GM12878 (cell line): ENCODE measurements at regions not wholly inside any gene's neighbourhood (a gene's known extent, or its start where the extent isn't known, plus 50 kb on each side); places are given as distances from the start of the nearest gene placed in this dataset.

ENCODE experiments used
- ATAC-seq: fragments of 200-7000 bp; cut with Tn5 transposase; 3 replicates; pipeline ENCODE4 v1.9.1; 2020; ENCODE audit warnings: mild to moderate bottlenecking, moderate library complexity
- BruUV-seq: library from RNA; stranded (reverse); fragments of 400-500 nt; replicated peaks from 2 replicates; lab custom pipeline; 2021; lab: Mats Ljungman, UMichigan
- CTCF ChIA-PET: fragments of 300-600 bp; sonication (Branson Sonifier 250); formaldehyde crosslinking; extraction: SDS; loops from one replicate; lab custom pipeline; 2021; ENCODE audit warnings: inconsistent platforms; lab: Yijun Ruan, JAX
- POLR2A ChIA-PET: fragments of 350-600 bp; formaldehyde crosslinking; extraction: SDS; loops from one replicate; lab custom pipeline; 2021; ENCODE audit warnings: inconsistent platforms; lab: Charles Lee
- RAD21 ChIA-PET: fragments of 300-600 bp; sonication (Branson Sonifier 250); formaldehyde crosslinking; loops from one replicate; lab custom pipeline; 2023; ENCODE audit warnings: antibody characterized with exemption; ENCODE audit not compliant: unreplicated experiment; lab: Charles Lee
- SMC1A ChIA-PET: fragments of 300-600 bp; sonication (Branson Sonifier 250); formaldehyde crosslinking; loops from one replicate; lab custom pipeline; 2023; ENCODE audit not compliant: unreplicated experiment, uncharacterized antibody; lab: Charles Lee
- DNase-seq: peaks from one replicate; pipeline ENCODE4 v3.0.0-alpha.2; 2011; ENCODE audit warnings: low read depth, low spot score
- FAIRE-seq: peaks from 3 replicates; lab custom pipeline; 2011; peaks lifted over from hg19 to GRCh38; lab: Jason Lieb, UNC
- H2AFZ ChIP-seq: 2 replicates; pipeline ENCODE4 v1.6.0; 2011; ENCODE audit warnings: low read depth, low read length, control low read depth; ENCODE audit not compliant: control insufficient read depth
- H3K27ac ChIP-seq: 2 replicates; pipeline ENCODE4 v1.5.1; 2011; ENCODE audit warnings: control low read depth; ENCODE audit not compliant: control insufficient read depth, insufficient read depth
- H3K27me3 ChIP-seq, 2 experiments: replicated peaks in 1 of 2; 2 replicates each; pipeline versions ENCODE4 v1.6.0 to v1.6.1; 2011; ENCODE audit warnings: low read length in 1 of 2; ENCODE audit not compliant: control insufficient read depth in 2 of 2, insufficient read depth in 2 of 2
- H3K36me3 ChIP-seq, 2 experiments: 2 replicates each; pipeline ENCODE4 v1.5.1; 2011; ENCODE audit warnings: low read length in 1 of 2; ENCODE audit not compliant: control insufficient read depth in 2 of 2, insufficient read depth in 2 of 2
- H3K4me1 ChIP-seq: 2 replicates; pipeline ENCODE4 v1.6.1; 2011; ENCODE audit warnings: mild to moderate bottlenecking, low read length, moderate library complexity, mixed read lengths; ENCODE audit not compliant: control insufficient read depth, insufficient read depth
- H3K4me2 ChIP-seq: 2 replicates; pipeline ENCODE4 v1.6.0; 2011; ENCODE audit warnings: control low read depth; ENCODE audit not compliant: control insufficient read depth, insufficient read depth
- H3K4me3 ChIP-seq: fragments of 200-600 bp; sonication (generic); 2 replicates; pipeline ENCODE4 v1.5.1; 2016
- H3K79me2 ChIP-seq: 2 replicates; pipeline ENCODE4 v1.6.0; 2011; ENCODE audit warnings: low read length; ENCODE audit not compliant: control insufficient read depth, insufficient read depth
- H3K9ac ChIP-seq: 2 replicates; pipeline ENCODE4 v1.8.0; 2011; ENCODE audit warnings: low read length, control low read depth, mixed read lengths; ENCODE audit not compliant: control insufficient read depth, insufficient read depth
- H3K9me3 ChIP-seq: replicated peaks from 3 replicates; pipeline ENCODE4 v1.5.1; 2011; ENCODE audit warnings: mild to moderate bottlenecking, low read length; ENCODE audit not compliant: control insufficient read depth, insufficient read depth
- H4K20me1 ChIP-seq: 2 replicates; pipeline ENCODE4 v1.6.0; 2011; ENCODE audit not compliant: control insufficient read depth, insufficient read depth
- BACH1 ChIP-seq: fragments of 450-650 bp; IDR thresholded peaks from 2 replicates; pipeline ENCODE4 v1.6.1; 2017; ENCODE audit warnings: mild to moderate bottlenecking, borderline replicate concordance
- EGR1 ChIP-seq, 2 experiments: IDR thresholded peaks; 1 replicate in 1 of 2; 2 replicates in 1 of 2; pipeline ENCODE4 v1.6.1; 2011 to 2012; ENCODE audit warnings: low read depth in 2 of 2, low read length in 2 of 2, borderline replicate concordance in 1 of 2, mild to moderate bottlenecking in 1 of 2, moderate library complexity in 1 of 2
- FOXM1 ChIP-seq: IDR thresholded peaks from 2 replicates; pipeline ENCODE4 v1.6.1; 2012; ENCODE audit warnings: low read depth, mild to moderate bottlenecking, inconsistent platforms, low read length, moderate library complexity
- GABPA ChIP-seq: IDR thresholded peaks from 2 replicates; pipeline ENCODE4 v1.6.1; 2014; ENCODE audit warnings: antibody characterized with exemption, low read depth, mild to moderate bottlenecking, inconsistent platforms
- KDM1A ChIP-seq: fragments of 200-600 bp; sonication (generic); IDR thresholded peaks from 2 replicates; pipeline ENCODE4 v1.6.1; 2016; ENCODE audit warnings: borderline replicate concordance
- MYB ChIP-seq: fragments of 150-350 bp; IDR thresholded peaks from 2 replicates; pipeline ENCODE4 v1.6.1; 2014; ENCODE audit warnings: mild to moderate bottlenecking, low read depth, low read length, borderline replicate concordance
- RCOR1 ChIP-seq: conservative IDR thresholded peaks from 2 replicates; pipeline ENCODE4 v1.6.1; 2012; ENCODE audit warnings: low read depth, low read length, improper control_type of control experiment
- SMC3 ChIP-seq: IDR thresholded peaks from 2 replicates; pipeline ENCODE4 v1.6.1; 2011; ENCODE audit warnings: low read length, improper control_type of control experiment, borderline replicate concordance
- SPI1 ChIP-seq: IDR thresholded peaks from 2 replicates; pipeline ENCODE4 v1.6.1; 2011; ENCODE audit warnings: low read depth, mild to moderate bottlenecking, low read length, moderate library complexity, borderline replicate concordance; ENCODE audit not compliant: insufficient read depth
- SUZ12 ChIP-seq: fragments of 200-600 bp; sonication (generic); IDR thresholded peaks from one replicate; pipeline ENCODE4 v1.6.1; 2018; ENCODE audit warnings: antibody characterized with exemption, mild to moderate bottlenecking; ENCODE audit not compliant: unreplicated experiment
- USF2 ChIP-seq: IDR thresholded peaks from 2 replicates; pipeline ENCODE4 v1.6.1; 2011; ENCODE audit warnings: low read depth, low read length, improper control_type of control experiment, borderline replicate concordance
- ZNF217 ChIP-seq: fragments of 450-650 bp; IDR thresholded peaks from 2 replicates; pipeline ENCODE4 v1.6.1; 2017; ENCODE audit warnings: antibody characterized with exemption, mild to moderate bottlenecking
- ZNF687 ChIP-seq: fragments of 450-650 bp; IDR thresholded peaks from 2 replicates; pipeline ENCODE4 v1.6.1; 2017; ENCODE audit warnings: mild to moderate bottlenecking, moderate library complexity
- WGBS: methylation state at CpG from one replicate; pipeline ENCODE4 v1.1.6; 2016; ENCODE audit warnings: low lambda C conversion rate; ENCODE audit not compliant: insufficient replicate concordance, insufficient coverage; ENCODE audit errors: missing lambda C conversion rate; 5-methylcytosine and 5-hydroxymethylcytosine counted together
- in situ Hi-C: fragments of 300-500 bp; cut with MboI; formaldehyde crosslinking; loops from 9 replicates; pipeline ENCODE4 v1.14.3; 2018; ENCODE audit warnings: mixed read lengths
- intact Hi-C: fragments of 100-400 bp; cut with micrococcal nuclease; formaldehyde crosslinking; loops from one replicate; pipeline ENCODE4 v1.14.2; 2022; ENCODE audit not compliant: unreplicated experiment
- TF ChIP-seq, protein P1 (sequence below): fragments of 450-650 bp; IDR thresholded peaks from 2 replicates; pipeline ENCODE4 v1.6.1; 2016; ENCODE audit warnings: mild to moderate bottlenecking

GRCh38 chr18:62457877-62458276 lies 64.9 kb upstream of the ZCCHC2 start:
- no peaks in the 10 kb centered on the region; the same call in 1 of the 2 replicates for H3K4me1 ChIP-seq
- intact Hi-C loops: no loop called here
- no TSS peak for BruUV-seq
- POLR2A ChIA-PET: no interaction called here
- CTCF ChIA-PET: no interaction called here
- WGBS: 40% methylated on average over 3 of the region's 3 CpGs
- TF ChIP-seq ZNF687 (no peak), FOXM1 (no peak), RCOR1 (no peak), MYB (no peak), SMC3 (no peak), BACH1 (no peak), KDM1A (no peak), GABPA (no peak), USF2 (no peak), SUZ12 (no peak), SPI1 (no peak), ZNF217 (no peak), EGR1 (IDR thresholded peaks at IDR 0.05; ENCODE audit: borderline replicate concordance in 1 of 2, low read depth in 2 of 2, low read length in 2 of 2) (no peak)
- TF ChIP-seq, protein P1, sequence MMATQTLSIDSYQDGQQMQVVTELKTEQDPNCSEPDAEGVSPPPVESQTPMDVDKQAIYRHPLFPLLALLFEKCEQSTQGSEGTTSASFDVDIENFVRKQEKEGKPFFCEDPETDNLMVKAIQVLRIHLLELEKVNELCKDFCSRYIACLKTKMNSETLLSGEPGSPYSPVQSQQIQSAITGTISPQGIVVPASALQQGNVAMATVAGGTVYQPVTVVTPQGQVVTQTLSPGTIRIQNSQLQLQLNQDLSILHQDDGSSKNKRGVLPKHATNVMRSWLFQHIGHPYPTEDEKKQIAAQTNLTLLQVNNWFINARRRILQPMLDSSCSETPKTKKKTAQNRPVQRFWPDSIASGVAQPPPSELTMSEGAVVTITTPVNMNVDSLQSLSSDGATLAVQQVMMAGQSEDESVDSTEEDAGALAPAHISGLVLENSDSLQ: no peak
- no peaks in the 10 kb centered on the region for H3K9me3 ChIP-seq
- ATAC-seq (no peak), FAIRE-seq (no peak), DNase-seq (no peak)
- no peak overlapping the region for H3K4me3 ChIP-seq
- H2AFZ ChIP-seq: no peak overlapping the region
- H3K79me2 ChIP-seq: no peaks in the 10 kb centered on the region
- no peaks in the 10 kb centered on the region for H3K36me3 ChIP-seq
- RAD21 ChIA-PET: no interaction called here
- SMC1A ChIA-PET: no interaction called here
- no peak overlapping the region for H3K27ac ChIP-seq
- no peaks in the 10 kb centered on the region for H4K20me1 ChIP-seq
- in situ Hi-C loops: no loop called here
- H3K27me3 ChIP-seq: peaks cover 0 to 2% of the 10 kb centered on the region in 2 experiments; a peak in 2 of 4 replicates
- no peak overlapping the region for H3K4me2 ChIP-seq
- no peak overlapping the region for H3K9ac ChIP-seq
